C4-2B (cell line): ENCODE measurements at regions not wholly inside any gene's neighbourhood (a gene's known extent, or its start where the extent isn't known, plus 50 kb on each side); places are given as distances from the start of the nearest gene placed in this dataset.

Experiments used
- H3K27ac ChIP-seq: fragments of 450-650 bp; 2 replicates; pipeline ENCODE4 v1.5.1; 2017
- CTCF ChIP-seq: fragments of 450-650 bp; conservative IDR thresholded peaks from 2 replicates; pipeline ENCODE4 v1.5.1; 2017; ENCODE audit warnings: mild to moderate bottlenecking
- ZFX ChIP-seq: fragments of 450-650 bp; IDR thresholded peaks from 2 replicates; pipeline ENCODE4 v1.6.1; 2017

- TF ChIP-seq CTCF, result no peak
- no peak for TF ChIP-seq ZFX
- no peak overlapping the region for H3K27ac ChIP-seq
These were observed 77.5 kb upstream of the GLI2 start for GRCh38 chr2:120658042-120658769.

- no peak for TF ChIP-seq ZFX
- TF ChIP-seq CTCF, result no peak
- no peak overlapping the region for H3K27ac ChIP-seq
These were observed 76.9 kb upstream of the GLI2 start for GRCh38 chr2:120658770-120659158.

GRCh38 chr2:120659275-120659977, 76.2 kb upstream of the GLI2 start:
- no peak for TF ChIP-seq ZFX
- TF ChIP-seq CTCF, result no peak
- no peak overlapping the region for H3K27ac ChIP-seq

GRCh38 chr2:120660056-120660694, 75.5 kb upstream of the GLI2 start:
- H3K27ac ChIP-seq, result no peak overlapping the region
- TF ChIP-seq CTCF (no peak), ZFX (no peak)

GRCh38 chr2:120660771-120661459, 74.8 kb upstream of the GLI2 start:
- no peak overlapping the region for H3K27ac ChIP-seq
- no peak for TF ChIP-seq CTCF
- no peak for TF ChIP-seq ZFX

- H3K27ac ChIP-seq, result no peak overlapping the region
- TF ChIP-seq ZFX, result no peak
- no peak for TF ChIP-seq CTCF
These were observed 74.1 kb upstream of the GLI2 start for GRCh38 chr2:120661551-120661950.
